Gastroesophageal sphincter (tissue), 3 donors: ENCODE measurements at regions not wholly inside any gene's neighbourhood (a gene's known extent, or its start where the extent isn't known, plus 50 kb on each side); places are given as distances from the start of the nearest gene placed in this dataset.

Experiments used
- POLR2A ChIP-seq, 2 donors: fragments of 450-650 bp; IDR thresholded peaks; one replicate each; pipeline ENCODE4 v1.6.1; 2017; ENCODE audit warnings: antibody characterized with exemption in 2 of 2, mild to moderate bottlenecking in 2 of 2, moderate library complexity in 1 of 2
- POLR2AphosphoS5 ChIP-seq: sonication (generic); formaldehyde crosslinking; IDR thresholded peaks from one replicate; pipeline ENCODE4 v1.6.1; 2017; ENCODE audit warnings: antibody characterized with exemption
- TF ChIP-seq, protein P1 (sequence below), 4 experiments: fragments of 200-600 bp in 2 of 4; fragments of 450-650 bp in 2 of 4; sonication (generic) in 1 of 4; IDR thresholded peaks; one replicate each; pipeline ENCODE4 v1.5.1; 2017 to 2019; ENCODE audit warnings: antibody characterized with exemption in 4 of 4, mild to moderate bottlenecking in 2 of 4, moderate library complexity in 2 of 4

- TF ChIP-seq POLR2A (IDR thresholded peaks at IDR 0.05), result no peak
- TF ChIP-seq, protein P1, sequence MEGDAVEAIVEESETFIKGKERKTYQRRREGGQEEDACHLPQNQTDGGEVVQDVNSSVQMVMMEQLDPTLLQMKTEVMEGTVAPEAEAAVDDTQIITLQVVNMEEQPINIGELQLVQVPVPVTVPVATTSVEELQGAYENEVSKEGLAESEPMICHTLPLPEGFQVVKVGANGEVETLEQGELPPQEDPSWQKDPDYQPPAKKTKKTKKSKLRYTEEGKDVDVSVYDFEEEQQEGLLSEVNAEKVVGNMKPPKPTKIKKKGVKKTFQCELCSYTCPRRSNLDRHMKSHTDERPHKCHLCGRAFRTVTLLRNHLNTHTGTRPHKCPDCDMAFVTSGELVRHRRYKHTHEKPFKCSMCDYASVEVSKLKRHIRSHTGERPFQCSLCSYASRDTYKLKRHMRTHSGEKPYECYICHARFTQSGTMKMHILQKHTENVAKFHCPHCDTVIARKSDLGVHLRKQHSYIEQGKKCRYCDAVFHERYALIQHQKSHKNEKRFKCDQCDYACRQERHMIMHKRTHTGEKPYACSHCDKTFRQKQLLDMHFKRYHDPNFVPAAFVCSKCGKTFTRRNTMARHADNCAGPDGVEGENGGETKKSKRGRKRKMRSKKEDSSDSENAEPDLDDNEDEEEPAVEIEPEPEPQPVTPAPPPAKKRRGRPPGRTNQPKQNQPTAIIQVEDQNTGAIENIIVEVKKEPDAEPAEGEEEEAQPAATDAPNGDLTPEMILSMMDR (IDR thresholded peaks at IDR 0.05), result no peak
- no peak for TF ChIP-seq POLR2AphosphoS5
Measured at GRCh38 chr10:65294329-65294728, 1631.5 kb upstream of the LRRTM3 start.
